ENCODE measurements at regions not wholly inside any gene's neighbourhood (a gene's known extent, or its start where the extent isn't known, plus 50 kb on each side); places are given as distances from the start of the nearest gene placed in this dataset.

- H3K27ac Mint-ChIP-seq: no peak overlapping the region
- DNase-seq (ENCODE audit: low spot score) (no peak), ATAC-seq (no peak)
- peaks cover 9% of the 10 kb centered on the region for H3K36me3 Mint-ChIP-seq
- no peaks in the 10 kb centered on the region for H3K27me3 Mint-ChIP-seq
- H3K4me1 Mint-ChIP-seq (ENCODE audit: low read depth in 2 of 2): no peaks in the 10 kb centered on the region
- H3K9me3 Mint-ChIP-seq: peaks cover 15% of the 10 kb centered on the region
- no peak overlapping the region for H3K4me3 Mint-ChIP-seq
These were observed 150.6 kb downstream of the SI start for GRCh38 chr3:164927728-164928127.

- H3K36me3 Mint-ChIP-seq: no peaks in the 10 kb centered on the region
- H3K9me3 Mint-ChIP-seq: peaks cover 11% of the 10 kb centered on the region
- H3K4me1 Mint-ChIP-seq (ENCODE audit: low read depth in 2 of 2): no peaks in the 10 kb centered on the region
- H3K4me3 Mint-ChIP-seq: no peak overlapping the region
- H3K27ac Mint-ChIP-seq: no peak overlapping the region
- DNase-seq (ENCODE audit: low spot score): no peak
- H3K27me3 Mint-ChIP-seq: no peaks in the 10 kb centered on the region
- ATAC-seq: no peak
These were observed 159.4 kb downstream of the SI start for GRCh38 chr3:164918905-164919304.

DNA sequence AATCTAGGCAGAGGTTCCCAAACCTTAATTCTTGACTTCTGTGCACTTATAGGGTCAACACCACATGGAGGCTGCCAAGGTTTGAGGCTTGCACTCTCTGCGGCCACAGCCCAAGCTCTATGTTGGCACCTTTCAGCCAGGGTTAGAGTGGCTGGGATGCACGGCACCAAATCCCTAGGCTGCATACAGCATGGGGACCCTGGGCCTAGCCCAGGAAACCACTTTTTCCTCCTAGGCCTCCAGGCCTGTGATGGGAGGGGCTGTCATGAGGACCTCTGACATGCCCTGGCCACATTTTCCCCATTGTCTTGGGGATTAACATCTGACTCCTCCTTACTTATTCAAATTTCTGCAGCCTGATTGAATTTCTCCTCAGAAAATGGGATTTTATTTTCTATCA is 165.4 kb downstream of the SI start:
- H3K27me3 Mint-ChIP-seq: no peaks in the 10 kb centered on the region
- no peak for DNase-seq (ENCODE audit: low spot score)

DNA sequence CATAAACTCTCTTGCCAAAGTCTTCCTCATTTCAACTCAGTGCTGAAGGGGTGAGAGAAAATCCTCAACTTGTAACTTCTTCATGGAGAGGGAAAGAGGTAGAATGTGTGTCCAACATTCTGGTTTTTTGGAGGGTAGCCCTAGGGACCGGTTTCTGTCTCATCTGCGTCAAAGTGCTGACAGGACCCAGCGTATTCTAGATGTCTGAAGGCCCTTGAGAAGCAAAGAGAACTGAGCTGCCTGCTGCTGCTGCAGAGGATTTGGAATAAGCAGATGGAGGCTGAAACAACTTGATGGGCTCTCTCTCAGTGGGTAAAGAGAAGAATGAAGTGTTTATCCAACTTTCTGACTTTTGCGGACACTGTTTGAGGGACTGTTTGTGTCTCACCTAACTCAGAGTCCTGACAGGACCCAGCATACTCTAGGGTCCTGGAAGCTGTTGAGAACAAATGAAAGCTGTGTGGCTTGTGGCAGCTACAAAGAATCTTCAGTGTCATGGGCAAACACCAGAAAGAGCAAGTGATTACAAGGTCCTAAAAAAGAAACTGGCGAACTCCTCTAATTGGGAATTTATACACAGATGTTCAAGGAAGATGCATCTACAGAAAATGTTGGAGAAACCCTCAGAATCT is 174.4 kb downstream of the SI start:
- no peaks in the 10 kb centered on the region for H3K27me3 Mint-ChIP-seq
- H3K9me3 Mint-ChIP-seq: peaks cover 17% of the 10 kb centered on the region
- no peak overlapping the region for H3K27ac Mint-ChIP-seq
- ATAC-seq (no peak), DNase-seq (ENCODE audit: low spot score) (no peak)
- no peaks in the 10 kb centered on the region for H3K4me1 Mint-ChIP-seq (ENCODE audit: low read depth in 2 of 2)
- H3K36me3 Mint-ChIP-seq: peaks cover 10% of the 10 kb centered on the region
- H3K4me3 Mint-ChIP-seq: no peak overlapping the region

More for the DNA sequence above, 165.4 kb downstream of the SI start:
- Mint-ChIP-seq H3K9me3 (peaks cover 12% of the 10 kb centered on the region), H3K36me3 (no peaks in the 10 kb centered on the region), H3K4me3 (no peak overlapping the region), H3K4me1 (ENCODE audit: low read depth in 2 of 2) (no peaks in the 10 kb centered on the region), H3K27ac (no peak overlapping the region)
- no peak for ATAC-seq

DNA sequence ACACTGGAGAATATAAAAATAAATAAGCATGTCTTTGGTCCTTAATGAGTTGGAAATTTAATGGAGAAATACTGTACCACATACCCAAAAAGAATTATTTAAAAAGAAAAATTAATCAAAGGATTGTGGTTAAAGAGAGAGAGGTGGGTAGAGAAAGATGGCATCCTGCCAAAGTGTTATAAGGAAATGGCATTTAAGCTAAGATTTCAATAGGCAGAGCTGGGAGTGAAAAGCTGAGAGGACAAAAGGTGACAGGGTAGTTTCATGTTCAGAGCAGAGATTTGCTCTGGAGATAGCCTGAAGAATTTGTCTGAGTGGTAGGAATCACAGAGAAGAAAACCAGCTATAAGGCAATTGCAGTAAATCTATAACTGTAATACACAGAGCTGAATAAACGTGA is 181.0 kb downstream of the SI start:
- H3K27ac Mint-ChIP-seq: no peak overlapping the region
- H3K27me3 Mint-ChIP-seq: no peaks in the 10 kb centered on the region
- H3K9me3 Mint-ChIP-seq: peaks cover 20% of the 10 kb centered on the region
- H3K4me1 Mint-ChIP-seq (ENCODE audit: low read depth in 2 of 2): no peaks in the 10 kb centered on the region
- no peak for DNase-seq (ENCODE audit: low spot score)
- no peak for ATAC-seq
- H3K36me3 Mint-ChIP-seq: no peaks in the 10 kb centered on the region
- no peak overlapping the region for H3K4me3 Mint-ChIP-seq

GRCh38 chr3:164890061-164890460 is 188.2 kb downstream of the SI start:
- no peak overlapping the region for H3K4me3 Mint-ChIP-seq
- no peaks in the 10 kb centered on the region for H3K27me3 Mint-ChIP-seq
- H3K36me3 Mint-ChIP-seq: peaks cover 5% of the 10 kb centered on the region
- DNase-seq (ENCODE audit: low spot score) (no peak), ATAC-seq (no peak)
- H3K27ac Mint-ChIP-seq: no peak overlapping the region
- H3K4me1 Mint-ChIP-seq (ENCODE audit: low read depth in 2 of 2): no peaks in the 10 kb centered on the region
- H3K9me3 Mint-ChIP-seq: peaks cover 20% of the 10 kb centered on the region

DNA sequence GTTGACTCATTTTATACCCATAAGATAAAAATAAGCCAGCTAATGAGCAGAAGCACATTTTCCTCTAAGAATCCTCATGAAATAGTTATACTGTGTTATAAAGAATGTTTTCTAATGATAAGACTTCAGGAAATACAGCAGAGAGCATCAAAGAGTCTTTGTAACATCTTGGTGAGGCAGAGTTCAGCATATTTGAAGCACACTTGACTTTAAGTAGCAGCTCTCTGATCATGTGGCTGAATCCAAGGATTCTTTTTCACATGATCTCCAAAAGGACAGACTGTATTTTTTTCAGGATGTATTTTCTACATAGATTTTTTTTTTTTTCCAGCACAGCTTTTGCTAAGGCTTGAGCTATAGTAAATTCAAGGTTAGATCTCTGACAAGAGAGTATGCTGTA is 195.1 kb downstream of the SI start:
- Mint-ChIP-seq H3K9me3 (peaks cover 10% of the 10 kb centered on the region), H3K27ac (no peak overlapping the region), H3K36me3 (peaks cover under 1% of the 10 kb centered on the region), H3K4me1 (ENCODE audit: low read depth in 2 of 2) (no peaks in the 10 kb centered on the region), H3K27me3 (no peaks in the 10 kb centered on the region), H3K4me3 (no peak overlapping the region)
- ATAC-seq (no peak), DNase-seq (ENCODE audit: low spot score) (no peak)

- H3K4me3 Mint-ChIP-seq: no peak overlapping the region
- DNase-seq (ENCODE audit: low spot score): no peak
- no peaks in the 10 kb centered on the region for H3K27me3 Mint-ChIP-seq
- no peaks in the 10 kb centered on the region for H3K4me1 Mint-ChIP-seq (ENCODE audit: low read depth in 2 of 2)
- H3K36me3 Mint-ChIP-seq: no peaks in the 10 kb centered on the region
- no peak for ATAC-seq
- no peak overlapping the region for H3K27ac Mint-ChIP-seq
- H3K9me3 Mint-ChIP-seq: no peaks in the 10 kb centered on the region
These were observed 199.1 kb downstream of the SI start for GRCh38 chr3:164879201-164879600.

- Mint-ChIP-seq H3K36me3 (peaks cover 11% of the 10 kb centered on the region), H3K27me3 (no peaks in the 10 kb centered on the region)
These were observed 213.8 kb downstream of the SI start for GRCh38 chr3:164864454-164864853.

GRCh38 chr3:164852866-164853265 is 225.4 kb downstream of the SI start:
- H3K9me3 Mint-ChIP-seq: peaks cover 5% of the 10 kb centered on the region
- no peaks in the 10 kb centered on the region for H3K27me3 Mint-ChIP-seq
- H3K36me3 Mint-ChIP-seq: no peaks in the 10 kb centered on the region
- ATAC-seq (no peak), DNase-seq (ENCODE audit: low spot score) (no peak)
- H3K4me3 Mint-ChIP-seq: no peak overlapping the region
- H3K27ac Mint-ChIP-seq: no peak overlapping the region
- H3K4me1 Mint-ChIP-seq (ENCODE audit: low read depth in 2 of 2): no peaks in the 10 kb centered on the region

More at GRCh38 chr3:164864454-164864853, 213.8 kb downstream of the SI start:
- H3K4me3 Mint-ChIP-seq: no peak overlapping the region
- no peaks in the 10 kb centered on the region for H3K4me1 Mint-ChIP-seq (ENCODE audit: low read depth in 2 of 2)
- DNase-seq (ENCODE audit: low spot score) (no peak), ATAC-seq (no peak)
- peaks cover 15% of the 10 kb centered on the region for H3K9me3 Mint-ChIP-seq
- H3K27ac Mint-ChIP-seq: no peak overlapping the region

DNA sequence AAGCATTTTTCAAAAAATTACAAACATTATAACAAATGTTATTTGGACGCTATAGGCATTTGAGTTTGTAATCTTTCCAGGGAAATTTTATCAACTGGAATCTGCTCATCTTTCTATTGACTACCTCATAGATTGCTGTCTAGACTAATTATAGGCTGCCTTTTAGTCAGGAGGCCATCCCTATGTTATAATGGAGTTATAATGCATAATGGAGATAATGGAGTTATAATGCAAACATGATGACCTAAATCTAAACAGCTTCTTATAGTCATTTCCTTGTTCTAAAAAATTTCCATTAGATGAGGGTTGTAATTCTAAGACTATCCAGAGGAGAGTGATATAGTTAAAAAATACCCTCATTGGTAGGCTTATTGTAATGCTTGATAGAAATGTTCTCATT is 226.4 kb downstream of the SI start:
- no peak for DNase-seq (ENCODE audit: low spot score)
- Mint-ChIP-seq H3K27me3 (no peaks in the 10 kb centered on the region), H3K4me3 (no peak overlapping the region), H3K36me3 (no peaks in the 10 kb centered on the region), H3K9me3 (peaks cover 8% of the 10 kb centered on the region), H3K27ac (no peak overlapping the region), H3K4me1 (ENCODE audit: low read depth in 2 of 2) (no peaks in the 10 kb centered on the region)
- ATAC-seq: no peak

GRCh38 chr3:164851204-164851603 is 227.1 kb downstream of the SI start:
- ATAC-seq (no peak), DNase-seq (ENCODE audit: low spot score) (no peak)
- peaks cover 8% of the 10 kb centered on the region for H3K9me3 Mint-ChIP-seq
- no peaks in the 10 kb centered on the region for H3K27me3 Mint-ChIP-seq
- H3K4me1 Mint-ChIP-seq (ENCODE audit: low read depth in 2 of 2): no peaks in the 10 kb centered on the region
- no peaks in the 10 kb centered on the region for H3K36me3 Mint-ChIP-seq
- no peak overlapping the region for H3K27ac Mint-ChIP-seq
- no peak overlapping the region for H3K4me3 Mint-ChIP-seq

GRCh38 chr3:164848923-164849322 is 229.4 kb downstream of the SI start:
- Mint-ChIP-seq H3K9me3 (peaks cover 12% of the 10 kb centered on the region), H3K27ac (no peak overlapping the region), H3K4me3 (no peak overlapping the region), H3K4me1 (ENCODE audit: low read depth in 2 of 2) (no peaks in the 10 kb centered on the region), H3K36me3 (no peaks in the 10 kb centered on the region), H3K27me3 (no peaks in the 10 kb centered on the region)
- ATAC-seq: no peak
- no peak for DNase-seq (ENCODE audit: low spot score)

DNA sequence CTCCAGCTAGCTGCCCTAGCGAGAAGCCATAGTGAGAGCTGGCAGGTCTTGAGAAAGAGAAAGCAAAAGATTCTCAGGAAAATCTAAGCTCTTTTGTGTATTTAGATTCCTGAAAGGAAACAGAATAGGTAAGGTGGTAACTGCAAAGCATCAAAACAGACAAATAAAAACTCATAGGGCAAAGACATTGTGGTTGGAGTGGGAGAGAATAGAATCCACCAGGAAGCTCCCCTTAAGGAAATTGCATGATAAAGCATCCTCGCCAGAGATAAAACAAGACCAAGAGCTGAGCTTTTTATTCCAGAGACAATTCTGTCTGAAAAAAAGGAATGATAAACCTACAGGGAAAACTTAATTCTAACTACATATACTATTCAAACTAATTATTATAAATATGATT is 232.6 kb downstream of the SI start:
- peaks cover 16% of the 10 kb centered on the region for H3K9me3 Mint-ChIP-seq
- no peaks in the 10 kb centered on the region for H3K27me3 Mint-ChIP-seq
- H3K36me3 Mint-ChIP-seq: peaks cover 7% of the 10 kb centered on the region
- H3K4me1 Mint-ChIP-seq (ENCODE audit: low read depth in 2 of 2): no peaks in the 10 kb centered on the region
- no peak for DNase-seq (ENCODE audit: low spot score)
- H3K4me3 Mint-ChIP-seq: no peak overlapping the region
- no peak for ATAC-seq
- H3K27ac Mint-ChIP-seq: no peak overlapping the region

- H3K4me1 Mint-ChIP-seq (ENCODE audit: low read depth in 2 of 2): no peaks in the 10 kb centered on the region
- DNase-seq (ENCODE audit: low spot score): no peak
- H3K27ac Mint-ChIP-seq: no peak overlapping the region
- no peak overlapping the region for H3K4me3 Mint-ChIP-seq
- no peaks in the 10 kb centered on the region for H3K27me3 Mint-ChIP-seq
- H3K36me3 Mint-ChIP-seq: peaks cover 6% of the 10 kb centered on the region
- peaks cover 14% of the 10 kb centered on the region for H3K9me3 Mint-ChIP-seq
- no peak for ATAC-seq
These were observed 246.1 kb downstream of the SI start for GRCh38 chr3:164832216-164832615.

Data from natural killer cell treated with Interleukin-12 subunit alpha and Interleukin-12 subunit beta and Interleukin-15 and Interleukin-18, amount 100 ng/mL, for 72 hours (primary cell).